HCT116 (cell line): ENCODE measurements at regions not wholly inside any gene's neighbourhood (a gene's known extent, or its start where the extent isn't known, plus 50 kb on each side); places are given as distances from the start of the nearest gene placed in this dataset.

Source experiments
- ATAC-seq: fragments of 200-7000 bp; cut with Tn5 transposase; 2 replicates; pipeline ENCODE4 v1.9.1; 2020; ENCODE audit warnings: mild to moderate bottlenecking, moderate library complexity
- BruUV-seq: library from RNA; stranded (reverse); fragments of 400-500 nt; replicated peaks from 2 replicates; lab custom pipeline; 2021; lab: Mats Ljungman, UMichigan
- CTCF ChIA-PET: fragments of 300-600 bp; sonication (Branson Sonifier 250); formaldehyde crosslinking; loops from one replicate; lab custom pipeline; 2021; ENCODE audit warnings: antibody characterized with exemption; lab: Charles Lee
- POLR2A ChIA-PET: fragments of 300-600, 350-600 bp; sonication (Branson Sonifier 250); formaldehyde crosslinking; loops from one replicate; lab custom pipeline; 2021; ENCODE audit warnings: antibody characterized with exemption; lab: Charles Lee
- RAD21 ChIA-PET, 2 experiments: fragments of 300-600 bp; sonication (Branson Sonifier 250); formaldehyde crosslinking; loops; one replicate each; lab custom pipeline; 2023; ENCODE audit warnings: low total read pairs in 2 of 2; ENCODE audit not compliant: uncharacterized antibody in 2 of 2, unreplicated experiment in 2 of 2, low non-redundant PET in 1 of 2; lab: Charles Lee
- DNase-seq: peaks from one replicate; pipeline ENCODE4 v3.0.0-alpha.2; 2010; ENCODE audit warnings: low read depth, low spot score
- H2AFZ ChIP-seq: fragments of 200-600 bp; shearing (Covaris generic), sonication (generic); 2 replicates; pipeline ENCODE4 v1.6.1; 2017; ENCODE audit warnings: low read depth, mixed run types, mixed read lengths, antibody characterized with exemption, low read length; ENCODE audit not compliant: poor library complexity, severe bottlenecking
- H3K27ac ChIP-seq: 2 replicates; pipeline ENCODE4 v1.5.1; 2012; ENCODE audit warnings: low read depth, low read length
- H3K27me3 ChIP-seq: fragments of 200-600 bp; sonication (generic); 2 replicates; pipeline ENCODE4 v1.6.1; 2016; ENCODE audit warnings: mixed run types, low read length, mixed read lengths; ENCODE audit not compliant: insufficient read depth
- H3K36me3 ChIP-seq, 2 experiments: fragments of 200-500 bp in 1 of 2; fragments of 200-600 bp in 1 of 2; sonication (Bioruptor generic) in 1 of 2; sonication (generic) in 1 of 2; 2 replicates each; pipeline versions ENCODE4 v1.5.1 to v1.6.1; 2014 to 2016; ENCODE audit warnings: low read length in 2 of 2, inconsistent platforms in 1 of 2, mixed read lengths in 1 of 2, mixed run types in 1 of 2; ENCODE audit not compliant: insufficient read depth in 2 of 2, control insufficient read depth in 1 of 2
- H3K4me1 ChIP-seq, 2 experiments: fragments of 200-600 bp in 1 of 2; sonication (generic) in 1 of 2; 2 replicates each; pipeline versions ENCODE4 v1.5.1 to v1.6.1; 2012 to 2017; ENCODE audit warnings: low read length in 2 of 2, inconsistent platforms in 1 of 2, mild to moderate bottlenecking in 1 of 2, mixed read lengths in 1 of 2, mixed run types in 1 of 2, moderate library complexity in 1 of 2; ENCODE audit not compliant: insufficient read depth in 2 of 2, control insufficient read depth in 1 of 2
- H3K4me2 ChIP-seq: fragments of 200-600 bp; sonication (generic); 2 replicates; pipeline ENCODE4 v1.6.1; 2017; ENCODE audit warnings: mixed run types, low read length, mixed read lengths
- H3K4me3 ChIP-seq, 2 experiments: fragments of 200-600 bp in 1 of 2; sonication (generic) in 1 of 2; replicated peaks in 1 of 2; 2 replicates each; pipeline ENCODE4 v1.5.1; 2011 to 2016; ENCODE audit warnings: low read length in 2 of 2, control low read depth in 1 of 2, low read depth in 1 of 2, mild to moderate bottlenecking in 1 of 2, mixed read lengths in 1 of 2, mixed run types in 1 of 2
- H3K79me2 ChIP-seq: fragments of 200-600 bp; sonication (generic); 2 replicates; pipeline ENCODE4 v1.6.1; 2017; ENCODE audit warnings: mild to moderate bottlenecking, mixed run types, low read length, moderate library complexity, mixed read lengths; ENCODE audit not compliant: insufficient read depth
- H3K9ac ChIP-seq: fragments of 200-600 bp; sonication (generic); 2 replicates; pipeline ENCODE4 v1.6.1; 2016; ENCODE audit warnings: low read length, mixed read lengths
- H3K9me2 ChIP-seq: fragments of 200-600 bp; sonication (generic), shearing (Covaris generic); 2 replicates; pipeline ENCODE4 v1.6.1; 2017; ENCODE audit warnings: mixed run types, mild to moderate bottlenecking, moderate library complexity; ENCODE audit not compliant: insufficient read depth
- H3K9me3 ChIP-seq, 2 experiments: fragments of 200-500 bp in 1 of 2; fragments of 200-600 bp in 1 of 2; sonication (Bioruptor generic) in 1 of 2; sonication (generic) in 1 of 2; 2 replicates each; pipeline ENCODE4 v1.6.1; 2014 to 2017; ENCODE audit warnings: low read length in 2 of 2, mixed read lengths in 2 of 2, inconsistent platforms in 1 of 2, low read depth in 1 of 2, mild to moderate bottlenecking in 1 of 2, mixed run types in 1 of 2, moderate library complexity in 1 of 2; ENCODE audit not compliant: control insufficient read depth in 1 of 2, insufficient read depth in 1 of 2
- H4K20me1 ChIP-seq: fragments of 200-600 bp; sonication (generic), shearing (Covaris generic); 2 replicates; pipeline ENCODE4 v1.6.1; 2017; ENCODE audit warnings: mixed run types, mild to moderate bottlenecking, moderate library complexity; ENCODE audit not compliant: insufficient read depth
- ATF3 ChIP-seq: IDR thresholded peaks from 2 replicates; pipeline ENCODE4 v1.6.1; 2012
- CBX3 ChIP-seq: IDR thresholded peaks from 2 replicates; pipeline ENCODE4 v1.6.1; 2012; ENCODE audit warnings: low read depth
- CTCF ChIP-seq, 3 experiments: fragments of 200-600 bp in 1 of 3; sonication (generic) in 1 of 3; IDR thresholded peaks in 2 of 3; conservative IDR thresholded peaks in 1 of 3; 2 replicates each; pipeline ENCODE4 v1.5.1; 2012 to 2017; ENCODE audit warnings: low read depth in 2 of 3, low read length in 2 of 3, antibody characterized with exemption in 1 of 3, borderline replicate concordance in 1 of 3, control low read depth in 1 of 3, mild to moderate bottlenecking in 1 of 3, mixed read lengths in 1 of 3, mixed run types in 1 of 3, moderate library complexity in 1 of 3; ENCODE audit not compliant: insufficient read depth in 1 of 3
- EGR1 ChIP-seq: IDR thresholded peaks from 2 replicates; pipeline ENCODE4 v1.6.1; 2012; ENCODE audit warnings: low read depth
- ELF1 ChIP-seq: IDR thresholded peaks from 2 replicates; pipeline ENCODE4 v1.6.1; 2012; ENCODE audit warnings: low read depth, borderline replicate concordance
- FOSL1 ChIP-seq: IDR thresholded peaks from 2 replicates; pipeline ENCODE4 v1.6.1; 2012; ENCODE audit warnings: low read depth
- JUND ChIP-seq: IDR thresholded peaks from 2 replicates; pipeline ENCODE4 v1.6.1; 2012
- MAX ChIP-seq: IDR thresholded peaks from 2 replicates; pipeline ENCODE4 v1.6.1; 2012
- POLR2A ChIP-seq: IDR thresholded peaks from 2 replicates; pipeline ENCODE4 v1.7.0; 2011; ENCODE audit warnings: borderline replicate concordance; ENCODE audit not compliant: insufficient read depth, insufficient read length; ENCODE audit errors: extremely low read depth
- POLR2AphosphoS5 ChIP-seq: IDR thresholded peaks from 2 replicates; pipeline ENCODE4 v1.6.1; 2011; ENCODE audit warnings: mild to moderate bottlenecking, low read depth, low read length, moderate library complexity
- RAD21 ChIP-seq: IDR thresholded peaks from 2 replicates; pipeline ENCODE4 v1.6.1; 2012; ENCODE audit warnings: low read depth, mild to moderate bottlenecking
- REST ChIP-seq: IDR thresholded peaks from 2 replicates; pipeline ENCODE4 v1.6.1; 2012; ENCODE audit warnings: low read depth
- SP1 ChIP-seq: IDR thresholded peaks from 2 replicates; pipeline ENCODE4 v1.6.1; 2012; ENCODE audit warnings: low read depth
- SRF ChIP-seq: IDR thresholded peaks from 2 replicates; pipeline ENCODE4 v1.6.1; 2012; ENCODE audit warnings: low read depth
- TCF7L2 ChIP-seq: IDR thresholded peaks from 2 replicates; pipeline ENCODE4 v1.7.0; 2011; ENCODE audit warnings: borderline replicate concordance, inconsistent platforms; ENCODE audit not compliant: insufficient read depth, insufficient read length; ENCODE audit errors: extremely low read depth
- YY1 ChIP-seq: IDR thresholded peaks from 2 replicates; pipeline ENCODE4 v1.6.1; 2011; ENCODE audit warnings: low read length, low read depth, moderate library complexity, mild to moderate bottlenecking; ENCODE audit not compliant: insufficient replicate concordance; ENCODE audit errors: extremely low read depth
- ZNF274 ChIP-seq: fragments of 200-500 bp; sonication (Bioruptor generic); IDR thresholded peaks from 2 replicates; pipeline ENCODE4 v1.6.1; 2014; ENCODE audit warnings: mild to moderate bottlenecking, low read depth, low read length, inconsistent platforms
- intact Hi-C: fragments of 100-400 bp; cut with micrococcal nuclease; formaldehyde crosslinking; loops from 2 replicates; pipeline ENCODE4 v1.10.0; 2022

DNA sequence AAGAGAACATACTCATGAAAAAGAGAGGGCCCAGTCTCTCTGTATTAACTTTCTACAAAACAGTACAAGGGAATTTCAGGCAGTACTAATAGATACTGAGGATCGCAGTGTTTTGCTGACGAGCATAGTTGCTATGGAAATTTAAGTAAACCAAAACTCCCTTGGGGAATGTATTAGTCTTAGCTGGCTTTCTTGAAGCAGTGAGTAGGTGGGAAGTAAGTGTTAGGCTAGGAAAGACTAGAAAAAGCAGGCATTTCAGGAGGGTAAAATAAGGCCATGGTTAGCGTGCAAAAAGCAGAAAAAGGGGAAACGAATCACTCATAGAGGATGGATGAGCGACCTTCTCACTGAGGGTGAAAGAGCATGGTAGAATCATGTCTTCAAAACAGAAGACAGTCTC lies 84.3 kb upstream of the ACTBL2 start:
- Histone ChIP-seq H3K4me2 (no peak overlapping the region), H3K79me2 (no peaks in the 10 kb centered on the region), H2AFZ (no peak overlapping the region), H3K4me1 (no peaks in the 10 kb centered on the region), H4K20me1 (no peaks in the 10 kb centered on the region), H3K9ac (no peak overlapping the region), H3K27me3 (no peaks in the 10 kb centered on the region), H3K9me3 (no peaks in the 10 kb centered on the region), H3K36me3 (no peaks in the 10 kb centered on the region), H3K27ac (no peak overlapping the region), H3K9me2 (no peaks in the 10 kb centered on the region), H3K4me3 (no peak overlapping the region)
- no peak for ATAC-seq
- ChIA-PET RAD21 (no interaction called here), CTCF (no interaction called here), POLR2A (no interaction called here)
- BruUV-seq: no TSS peak
- DNase-seq: no peak
- TF ChIP-seq ELF1 (no peak), EGR1 (no peak), CBX3 (no peak), MAX (no peak), FOSL1 (no peak), ATF3 (no peak), JUND (no peak), TCF7L2 (no peak), CTCF (IDR thresholded peaks at IDR 0.05 in 2 of 3, conservative IDR thresholded peaks at IDR 0.05 in 1 of 3; ENCODE audit: borderline replicate concordance in 1 of 3, insufficient read depth in 1 of 3, low read depth in 2 of 3, low read length in 2 of 3) (no peak), SRF (no peak), RAD21 (no peak), SP1 (no peak), YY1 (no peak), ZNF274 (no peak), POLR2AphosphoS5 (no peak), REST (no peak), POLR2A (no peak)
- intact Hi-C loops: no loop called here
